ENCODE measurements at regions not wholly inside any gene's neighbourhood (a gene's known extent, or its start where the extent isn't known, plus 50 kb on each side); places are given as distances from the start of the nearest gene placed in this dataset.

DNA sequence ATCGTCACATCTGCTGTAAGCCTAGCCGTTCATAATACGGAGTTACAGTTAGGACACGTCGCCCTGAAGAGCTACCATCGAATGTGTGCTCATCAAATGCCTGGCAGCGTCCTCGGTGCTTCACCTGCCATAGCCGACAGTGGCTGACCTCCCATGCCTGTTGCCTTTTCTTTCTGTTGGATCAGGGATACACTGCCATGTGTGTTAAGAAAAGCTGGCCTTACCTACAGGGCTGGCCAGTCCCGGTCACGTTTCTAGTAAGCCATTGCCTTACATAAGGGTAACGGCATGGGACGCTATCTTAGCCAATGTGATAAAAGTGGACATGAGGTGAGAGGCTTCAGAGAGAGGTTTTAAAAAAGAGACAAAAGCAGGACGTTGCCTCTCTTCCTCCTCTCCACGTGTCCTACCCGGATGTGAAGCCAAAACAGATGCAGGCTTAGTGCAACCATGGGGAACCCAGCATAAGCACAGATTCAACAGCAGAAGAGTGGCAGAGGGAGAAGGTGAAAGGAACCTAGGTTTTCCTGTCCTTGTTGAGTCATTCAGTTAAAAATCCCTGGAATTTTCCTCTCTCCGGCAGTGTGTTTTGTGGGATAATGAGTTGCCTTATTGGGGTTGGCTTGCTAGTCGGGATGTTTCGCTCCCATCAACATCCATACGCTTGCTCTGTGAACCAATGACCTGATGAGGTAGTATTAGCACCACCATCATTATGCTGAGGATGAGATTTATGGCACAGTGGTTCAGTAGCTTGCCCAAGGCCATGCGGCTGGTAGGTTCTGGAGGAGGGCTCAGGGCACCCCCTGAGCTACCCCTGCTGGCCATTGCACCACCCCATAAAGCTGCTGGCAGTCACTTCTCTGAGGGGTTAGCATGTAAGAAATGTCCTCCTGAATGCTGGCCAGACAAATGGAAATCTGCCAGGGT, 67.4 kb upstream of the B3GAT1 start:
- TF ChIP-seq CTCF (IDR thresholded peaks at IDR 0.05) (no peak), POLR2AphosphoS5 (IDR thresholded peaks at IDR 0.05; ENCODE audit: low read depth, low read length) (no peak)

Measured in Panc1 (cell line).